WTC11 (cell line): ENCODE measurements at regions not wholly inside any gene's neighbourhood (a gene's known extent, or its start where the extent isn't known, plus 50 kb on each side); places are given as distances from the start of the nearest gene placed in this dataset.

ENCODE experiments used
- ATAC-seq: fragments of 200-7000 bp; cut with Tn5 transposase; 2 replicates; pipeline ENCODE4 v1.10.0; 2021; ENCODE audit warnings: mild to moderate bottlenecking, moderate library complexity
- CTCF ChIA-PET: fragments of 300-600 bp; sonication (Branson Sonifier 250); formaldehyde crosslinking; loops from one replicate; lab custom pipeline; 2021; ENCODE audit warnings: antibody characterized with exemption; lab: Charles Lee
- POLR2A ChIA-PET: fragments of 350-600 bp; sonication (Branson Sonifier 250); formaldehyde crosslinking; loops from one replicate; lab custom pipeline; 2021; ENCODE audit warnings: antibody characterized with exemption; lab: Charles Lee
- DNase-seq: peaks from one replicate; pipeline ENCODE4 v3.0.0; 2021; ENCODE audit warnings: low spot score
- H3K27ac Mint-ChIP-seq: 2 replicates; pipeline ENCODE4 v1.8.0; 2021; ENCODE audit warnings: mixed read lengths
- H3K27me3 Mint-ChIP-seq: 2 replicates; pipeline ENCODE4 v1.8.0; 2021; ENCODE audit warnings: low read depth, mild to moderate bottlenecking, moderate library complexity, mixed read lengths
- H3K36me3 Mint-ChIP-seq: 2 replicates; pipeline ENCODE4 v1.8.0; 2021; ENCODE audit warnings: mixed read lengths
- H3K4me1 Mint-ChIP-seq: 2 replicates; pipeline ENCODE4 v1.8.0; 2022; ENCODE audit warnings: mixed read lengths
- H3K4me3 Mint-ChIP-seq: 2 replicates; pipeline ENCODE4 v1.8.0; 2021; ENCODE audit warnings: mild to moderate bottlenecking, moderate library complexity, mixed read lengths
- H3K9me3 Mint-ChIP-seq: 2 replicates; pipeline ENCODE4 v1.8.0; 2021; ENCODE audit warnings: mixed read lengths
- CREB1 ChIP-seq: sonication (generic); formaldehyde crosslinking; IDR thresholded peaks from 2 replicates; pipeline ENCODE4 v1.8.0; 2023; ENCODE audit warnings: mild to moderate bottlenecking, missing genetic modification reagents
- EMX1 ChIP-seq: fragments of 250-450 bp; sonication (Bioruptor Pico); IDR thresholded peaks from 2 replicates; pipeline ENCODE4 v1.8.0; 2021; ENCODE audit warnings: mild to moderate bottlenecking
- GABPB1 ChIP-seq: sonication (generic); formaldehyde crosslinking; IDR thresholded peaks from 2 replicates; pipeline ENCODE4 v1.8.1; 2023; ENCODE audit warnings: mild to moderate bottlenecking, missing genetic modification reagents
- NFYB ChIP-seq: sonication (generic); formaldehyde crosslinking; conservative IDR thresholded peaks from 2 replicates; pipeline ENCODE4 v1.8.0; 2022; ENCODE audit warnings: low read depth, missing genetic modification reagents
- SMAD4 ChIP-seq: sonication (generic); formaldehyde crosslinking; IDR thresholded peaks from 2 replicates; pipeline ENCODE4 v1.8.0; 2022; ENCODE audit warnings: mild to moderate bottlenecking, missing genetic modification reagents
- SOX15 ChIP-seq: fragments of 250-450 bp; sonication (Bioruptor Pico); IDR thresholded peaks from 2 replicates; pipeline ENCODE4 v1.9.0; 2021; ENCODE audit warnings: mild to moderate bottlenecking
- ZNF263 ChIP-seq: sonication (generic); formaldehyde crosslinking; IDR thresholded peaks from 2 replicates; pipeline ENCODE4 v1.8.1; 2022; ENCODE audit warnings: low read depth, mild to moderate bottlenecking, moderate library complexity, missing genetic modification reagents
- ZNF396 ChIP-seq: fragments of 250-450 bp; sonication (Bioruptor Pico); IDR thresholded peaks from 2 replicates; pipeline ENCODE4 v1.8.0; 2021; ENCODE audit warnings: mild to moderate bottlenecking, moderate library complexity, borderline replicate concordance
- TF ChIP-seq, protein P1 (sequence below): sonication (generic); formaldehyde crosslinking; IDR thresholded peaks from 2 replicates; pipeline ENCODE4 v1.8.1; 2023; ENCODE audit warnings: mild to moderate bottlenecking, missing genetic modification reagents, borderline replicate concordance
- TF ChIP-seq, protein P2 (sequence below): sonication (generic); formaldehyde crosslinking; IDR thresholded peaks from 2 replicates; pipeline ENCODE4 v1.8.1; 2022; ENCODE audit warnings: missing genetic modification reagents, borderline replicate concordance
- TF ChIP-seq, protein P3 (sequence below): fragments of 250-450 bp; sonication (Bioruptor Pico); IDR thresholded peaks from 2 replicates; pipeline ENCODE4 v1.9.0; 2021; ENCODE audit warnings: moderate library complexity, mild to moderate bottlenecking, inconsistent platforms, borderline replicate concordance
- TF ChIP-seq, protein P4 (sequence below): fragments of 250-450 bp; sonication (Bioruptor Pico); conservative IDR thresholded peaks from 2 replicates; pipeline ENCODE4 v1.9.0; 2021; ENCODE audit warnings: mild to moderate bottlenecking
- TF ChIP-seq, protein P5 (sequence below): sonication (generic); formaldehyde crosslinking; IDR thresholded peaks from 2 replicates; pipeline ENCODE4 v1.8.1; 2023; ENCODE audit warnings: mild to moderate bottlenecking, missing genetic modification reagents
- TF ChIP-seq, protein P6 (sequence below): sonication (generic); formaldehyde crosslinking; IDR thresholded peaks from 2 replicates; pipeline ENCODE4 v1.8.0; 2022; ENCODE audit warnings: mild to moderate bottlenecking, missing genetic modification reagents

DNA sequence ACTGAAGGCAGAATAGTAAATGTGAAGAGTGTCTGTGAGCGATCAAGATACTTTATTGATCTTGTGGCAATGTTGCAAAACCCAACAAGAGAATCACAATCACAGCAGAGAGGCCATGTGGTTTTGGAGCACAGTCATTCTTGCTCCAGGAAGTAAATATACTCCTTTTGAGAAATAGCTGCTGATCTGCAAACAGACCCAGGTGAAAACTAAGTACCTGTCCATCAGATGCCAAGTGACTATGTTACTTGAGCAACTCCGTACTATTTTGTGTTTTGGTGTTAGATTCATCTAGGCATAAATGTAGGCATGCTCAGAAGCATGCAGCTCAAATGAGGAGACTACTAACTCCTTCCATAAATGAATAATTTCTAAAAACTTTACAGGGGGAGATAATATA, 627.9 kb downstream of the ZBBX start:
- H3K4me1 Mint-ChIP-seq, result no peaks in the 10 kb centered on the region

More for the DNA sequence above, 627.9 kb downstream of the ZBBX start:
- TF ChIP-seq GABPB1 (CRISPR knock-in tag), result no peak
- no peak for TF ChIP-seq ZNF396 (CRISPR knock-in tag)
- TF ChIP-seq NFYB (CRISPR knock-in tag), result no peak
- TF ChIP-seq, protein P1, sequence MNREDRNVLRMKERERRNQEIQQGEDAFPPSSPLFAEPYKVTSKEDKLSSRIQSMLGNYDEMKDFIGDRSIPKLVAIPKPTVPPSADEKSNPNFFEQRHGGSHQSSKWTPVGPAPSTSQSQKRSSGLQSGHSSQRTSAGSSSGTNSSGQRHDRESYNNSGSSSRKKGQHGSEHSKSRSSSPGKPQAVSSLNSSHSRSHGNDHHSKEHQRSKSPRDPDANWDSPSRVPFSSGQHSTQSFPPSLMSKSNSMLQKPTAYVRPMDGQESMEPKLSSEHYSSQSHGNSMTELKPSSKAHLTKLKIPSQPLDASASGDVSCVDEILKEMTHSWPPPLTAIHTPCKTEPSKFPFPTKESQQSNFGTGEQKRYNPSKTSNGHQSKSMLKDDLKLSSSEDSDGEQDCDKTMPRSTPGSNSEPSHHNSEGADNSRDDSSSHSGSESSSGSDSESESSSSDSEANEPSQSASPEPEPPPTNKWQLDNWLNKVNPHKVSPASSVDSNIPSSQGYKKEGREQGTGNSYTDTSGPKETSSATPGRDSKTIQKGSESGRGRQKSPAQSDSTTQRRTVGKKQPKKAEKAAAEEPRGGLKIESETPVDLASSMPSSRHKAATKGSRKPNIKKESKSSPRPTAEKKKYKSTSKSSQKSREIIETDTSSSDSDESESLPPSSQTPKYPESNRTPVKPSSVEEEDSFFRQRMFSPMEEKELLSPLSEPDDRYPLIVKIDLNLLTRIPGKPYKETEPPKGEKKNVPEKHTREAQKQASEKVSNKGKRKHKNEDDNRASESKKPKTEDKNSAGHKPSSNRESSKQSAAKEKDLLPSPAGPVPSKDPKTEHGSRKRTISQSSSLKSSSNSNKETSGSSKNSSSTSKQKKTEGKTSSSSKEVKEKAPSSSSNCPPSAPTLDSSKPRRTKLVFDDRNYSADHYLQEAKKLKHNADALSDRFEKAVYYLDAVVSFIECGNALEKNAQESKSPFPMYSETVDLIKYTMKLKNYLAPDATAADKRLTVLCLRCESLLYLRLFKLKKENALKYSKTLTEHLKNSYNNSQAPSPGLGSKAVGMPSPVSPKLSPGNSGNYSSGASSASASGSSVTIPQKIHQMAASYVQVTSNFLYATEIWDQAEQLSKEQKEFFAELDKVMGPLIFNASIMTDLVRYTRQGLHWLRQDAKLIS, result no peak
- TF ChIP-seq, protein P2, sequence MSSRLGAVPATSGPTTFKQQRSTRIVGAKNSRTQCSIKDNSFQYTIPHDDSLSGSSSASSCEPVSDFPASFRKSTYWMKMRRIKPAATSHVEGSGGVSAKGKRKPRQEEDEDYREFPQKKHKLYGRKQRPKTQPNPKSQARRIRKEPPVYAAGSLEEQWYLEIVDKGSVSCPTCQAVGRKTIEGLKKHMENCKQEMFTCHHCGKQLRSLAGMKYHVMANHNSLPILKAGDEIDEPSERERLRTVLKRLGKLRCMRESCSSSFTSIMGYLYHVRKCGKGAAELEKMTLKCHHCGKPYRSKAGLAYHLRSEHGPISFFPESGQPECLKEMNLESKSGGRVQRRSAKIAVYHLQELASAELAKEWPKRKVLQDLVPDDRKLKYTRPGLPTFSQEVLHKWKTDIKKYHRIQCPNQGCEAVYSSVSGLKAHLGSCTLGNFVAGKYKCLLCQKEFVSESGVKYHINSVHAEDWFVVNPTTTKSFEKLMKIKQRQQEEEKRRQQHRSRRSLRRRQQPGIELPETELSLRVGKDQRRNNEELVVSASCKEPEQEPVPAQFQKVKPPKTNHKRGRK, result no peak
- TF ChIP-seq, protein P3, sequence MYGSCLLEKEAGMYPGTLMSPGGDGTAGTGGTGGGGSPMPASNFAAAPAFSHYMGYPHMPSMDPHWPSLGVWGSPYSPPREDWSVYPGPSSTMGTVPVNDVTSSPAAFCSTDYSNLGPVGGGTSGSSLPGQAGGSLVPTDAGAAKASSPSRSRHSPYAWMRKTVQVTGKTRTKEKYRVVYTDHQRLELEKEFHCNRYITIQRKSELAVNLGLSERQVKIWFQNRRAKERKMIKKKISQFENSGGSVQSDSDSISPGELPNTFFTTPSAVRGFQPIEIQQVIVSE (CRISPR knock-in tag), result no peak
- no peak for TF ChIP-seq ZNF263
- no peak for TF ChIP-seq SOX15 (CRISPR knock-in tag)
- TF ChIP-seq, protein P4, sequence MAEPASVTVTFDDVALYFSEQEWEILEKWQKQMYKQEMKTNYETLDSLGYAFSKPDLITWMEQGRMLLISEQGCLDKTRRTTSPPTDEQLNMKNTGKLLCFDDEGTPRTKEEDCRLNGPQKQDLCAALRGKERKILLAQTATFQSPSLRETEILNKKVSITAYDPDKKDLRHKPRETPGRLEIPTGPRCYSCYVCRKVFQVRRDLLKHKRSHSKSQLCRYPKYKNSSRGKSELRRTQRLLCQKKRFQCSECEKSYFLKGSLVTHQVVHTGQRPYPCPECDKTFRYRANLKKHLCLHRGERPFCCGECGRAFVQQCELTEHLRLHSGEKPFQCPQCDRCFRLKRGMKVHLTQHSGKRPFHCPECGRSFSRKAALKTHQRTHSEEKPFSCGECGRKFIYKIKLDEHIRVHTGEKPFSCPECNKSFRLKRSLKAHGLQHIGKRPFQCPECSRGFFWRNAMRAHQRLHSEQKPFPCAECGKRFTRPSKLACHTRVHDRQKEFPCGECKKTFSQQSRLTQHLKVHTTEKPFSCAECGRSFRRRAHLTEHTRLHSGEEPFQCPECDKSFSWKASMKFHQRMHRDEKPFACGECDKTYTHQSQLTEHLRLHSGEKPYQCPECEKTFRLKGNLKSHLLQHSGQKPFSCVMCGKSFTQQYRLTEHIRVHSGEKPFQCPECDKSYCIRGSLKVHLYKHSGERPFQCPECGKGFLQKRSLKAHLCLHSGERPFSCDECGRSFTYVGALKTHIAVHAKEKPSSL (CRISPR knock-in tag), result no peak
- no peak for TF ChIP-seq CREB1
- TF ChIP-seq, protein P5, sequence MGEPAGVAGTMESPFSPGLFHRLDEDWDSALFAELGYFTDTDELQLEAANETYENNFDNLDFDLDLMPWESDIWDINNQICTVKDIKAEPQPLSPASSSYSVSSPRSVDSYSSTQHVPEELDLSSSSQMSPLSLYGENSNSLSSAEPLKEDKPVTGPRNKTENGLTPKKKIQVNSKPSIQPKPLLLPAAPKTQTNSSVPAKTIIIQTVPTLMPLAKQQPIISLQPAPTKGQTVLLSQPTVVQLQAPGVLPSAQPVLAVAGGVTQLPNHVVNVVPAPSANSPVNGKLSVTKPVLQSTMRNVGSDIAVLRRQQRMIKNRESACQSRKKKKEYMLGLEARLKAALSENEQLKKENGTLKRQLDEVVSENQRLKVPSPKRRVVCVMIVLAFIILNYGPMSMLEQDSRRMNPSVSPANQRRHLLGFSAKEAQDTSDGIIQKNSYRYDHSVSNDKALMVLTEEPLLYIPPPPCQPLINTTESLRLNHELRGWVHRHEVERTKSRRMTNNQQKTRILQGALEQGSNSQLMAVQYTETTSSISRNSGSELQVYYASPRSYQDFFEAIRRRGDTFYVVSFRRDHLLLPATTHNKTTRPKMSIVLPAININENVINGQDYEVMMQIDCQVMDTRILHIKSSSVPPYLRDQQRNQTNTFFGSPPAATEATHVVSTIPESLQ (CRISPR knock-in tag), result no peak
- TF ChIP-seq, protein P6, sequence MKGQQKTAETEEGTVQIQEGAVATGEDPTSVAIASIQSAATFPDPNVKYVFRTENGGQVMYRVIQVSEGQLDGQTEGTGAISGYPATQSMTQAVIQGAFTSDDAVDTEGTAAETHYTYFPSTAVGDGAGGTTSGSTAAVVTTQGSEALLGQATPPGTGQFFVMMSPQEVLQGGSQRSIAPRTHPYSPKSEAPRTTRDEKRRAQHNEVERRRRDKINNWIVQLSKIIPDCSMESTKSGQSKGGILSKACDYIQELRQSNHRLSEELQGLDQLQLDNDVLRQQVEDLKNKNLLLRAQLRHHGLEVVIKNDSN, result no peak
- TF ChIP-seq SMAD4 (CRISPR knock-in tag), result no peak
- TF ChIP-seq EMX1 (CRISPR knock-in tag), result no peak
- H3K27ac Mint-ChIP-seq, result no peak overlapping the region
- H3K9me3 Mint-ChIP-seq, result peaks cover 24% of the 10 kb centered on the region
- ChIA-PET CTCF (no interaction called here), POLR2A (no interaction called here)
- no peak overlapping the region for H3K4me3 Mint-ChIP-seq
- DNase-seq (no peak), ATAC-seq (no peak)
- peaks cover 4% of the 10 kb centered on the region; the same call in 1 of the 2 replicates for H3K36me3 Mint-ChIP-seq
- no peaks in the 10 kb centered on the region for H3K27me3 Mint-ChIP-seq
